ENCODE measurements at regions not wholly inside any gene's neighbourhood (a gene's known extent, or its start where the extent isn't known, plus 50 kb on each side); places are given as distances from the start of the nearest gene placed in this dataset.
"Not testable (repeated sequence)": the region's sequence is repeated elsewhere in the genome, so short reads cannot be mapped to it uniquely, and the experiment has no call there.

GRCh38 chr13:23947893-23948292 is 50.6 kb upstream of the C1QTNF9B start:
- DNase-seq (ENCODE audit: low spot score), result no peak

DNA sequence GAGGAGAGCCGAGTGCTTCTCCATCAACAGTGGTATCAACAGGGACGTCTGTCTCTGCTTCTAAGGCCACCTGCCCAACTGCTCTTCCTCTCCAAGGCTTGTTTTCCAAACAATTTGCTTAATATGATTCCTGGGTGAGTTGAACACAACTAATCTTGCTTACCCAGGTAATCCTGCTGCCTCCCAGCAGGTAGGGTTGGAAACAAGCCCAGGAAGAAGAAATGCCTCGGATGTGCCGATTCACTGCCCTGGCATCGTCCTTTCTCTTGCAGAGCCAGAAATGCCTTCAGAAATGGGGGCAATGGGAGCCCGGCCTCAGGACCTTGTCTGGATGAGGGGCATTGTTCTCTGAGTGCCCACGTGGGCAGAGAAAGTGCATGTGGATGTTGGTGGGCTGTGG is 51.9 kb upstream of the C1QTNF9B start:
- DNase-seq (ENCODE audit: low spot score), result no peak

DNA sequence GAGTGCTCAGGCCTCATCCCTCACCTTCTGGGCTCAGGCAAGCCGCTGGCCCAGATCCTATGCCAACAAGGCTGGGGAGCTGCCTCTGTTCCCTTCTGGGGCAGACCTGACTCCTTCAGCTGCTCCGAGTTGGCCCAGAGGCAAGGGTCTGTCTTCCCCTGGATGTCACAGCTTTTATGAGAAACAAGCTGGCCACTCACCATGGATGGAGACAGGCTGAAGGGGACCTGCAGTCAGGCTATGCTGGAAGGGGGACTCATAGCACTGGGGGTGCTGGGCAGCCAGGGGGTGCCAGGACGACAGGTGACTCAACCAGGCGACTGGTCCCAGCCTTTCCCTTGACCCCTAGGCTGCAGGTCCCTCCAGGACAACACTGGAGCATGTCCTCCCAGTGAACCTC is 52.4 kb upstream of the C1QTNF9B start:
- no peak for DNase-seq (ENCODE audit: low spot score)

GRCh38 chr13:23950736-23951510 is 53.6 kb upstream of the C1QTNF9B start:
- no peak for DNase-seq (ENCODE audit: low spot score)

DNA sequence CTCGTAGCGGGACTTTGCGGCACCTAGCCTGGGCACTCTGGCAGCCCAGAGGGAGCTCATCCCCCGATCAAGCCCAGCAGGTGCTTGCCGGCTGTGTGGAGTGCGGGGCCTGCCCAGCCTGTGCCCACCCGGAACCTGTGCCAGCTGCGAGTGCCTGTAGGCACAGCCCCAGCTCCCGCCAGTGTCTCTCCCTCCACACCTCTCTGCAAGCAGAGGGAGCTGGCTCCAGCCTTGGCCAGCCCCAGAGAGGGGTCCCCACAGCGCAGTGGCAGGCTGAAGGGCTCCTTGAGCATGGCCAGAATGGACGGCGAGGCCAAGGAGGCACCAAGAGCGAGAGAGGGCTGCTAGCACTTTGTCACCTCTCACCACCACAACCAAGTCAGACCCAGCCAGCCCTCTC is 55.5 kb upstream of the C1QTNF9B start:
- no peak for DNase-seq (ENCODE audit: low spot score)

GRCh38 chr13:23953860-23954512 is 56.7 kb upstream of the C1QTNF9B start:
- no peak for DNase-seq (ENCODE audit: low spot score)

DNA sequence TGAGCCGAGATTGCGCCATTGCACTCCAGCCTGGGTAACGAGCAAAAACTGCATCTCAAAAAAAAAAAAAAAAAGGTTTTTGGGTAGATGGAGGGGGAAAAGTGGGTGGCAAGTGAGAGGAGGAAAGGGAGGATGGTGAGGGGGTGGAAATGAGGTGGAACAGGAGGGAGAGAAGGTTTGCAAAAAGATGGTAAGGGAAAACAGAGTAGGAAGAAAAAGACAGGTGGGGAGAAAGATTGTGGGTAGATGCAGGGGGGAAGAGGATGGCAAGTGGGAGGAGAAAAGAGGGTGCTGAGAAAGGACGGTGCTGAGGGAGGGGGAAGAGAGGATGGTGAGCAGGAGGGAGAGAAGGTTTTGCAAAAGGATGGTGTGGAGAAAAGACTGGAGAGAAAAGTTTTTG is 57.8 kb upstream of the C1QTNF9B start:
- no peak for DNase-seq (ENCODE audit: low spot score)

- DNase-seq (ENCODE audit: low spot score), result no peak
Observed at GRCh38 chr13:23956106-23956505, 58.8 kb upstream of the C1QTNF9B start.

DNA sequence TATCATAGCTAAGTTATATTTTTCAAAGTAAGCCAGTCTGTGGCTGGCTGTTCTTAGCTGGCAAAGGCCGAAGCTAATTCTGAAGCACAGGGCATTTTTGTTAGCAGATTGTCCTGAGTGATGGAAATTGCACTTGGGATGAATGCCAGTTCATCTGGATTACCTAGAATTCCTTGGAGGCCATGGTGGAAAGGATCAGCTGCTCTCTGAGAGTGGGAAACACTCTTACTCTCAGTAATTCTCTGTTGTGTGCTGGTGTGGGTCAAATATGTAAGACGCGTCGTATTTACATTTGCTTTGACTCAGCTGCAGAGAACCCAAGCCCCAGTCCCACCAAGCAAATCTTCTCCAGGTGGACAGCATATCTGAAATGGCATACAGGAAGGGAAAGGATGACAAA is 60.7 kb upstream of the C1QTNF9B start:
- no peak for DNase-seq (ENCODE audit: low spot score)

GRCh38 chr13:23959231-23959862 is 62.0 kb upstream of the C1QTNF9B start:
- DNase-seq (ENCODE audit: low spot score), result no peak

GRCh38 chr13:23960566-23961156 is 63.4 kb upstream of the C1QTNF9B start:
- DNase-seq (ENCODE audit: low spot score), result peak; percentile 32

DNA sequence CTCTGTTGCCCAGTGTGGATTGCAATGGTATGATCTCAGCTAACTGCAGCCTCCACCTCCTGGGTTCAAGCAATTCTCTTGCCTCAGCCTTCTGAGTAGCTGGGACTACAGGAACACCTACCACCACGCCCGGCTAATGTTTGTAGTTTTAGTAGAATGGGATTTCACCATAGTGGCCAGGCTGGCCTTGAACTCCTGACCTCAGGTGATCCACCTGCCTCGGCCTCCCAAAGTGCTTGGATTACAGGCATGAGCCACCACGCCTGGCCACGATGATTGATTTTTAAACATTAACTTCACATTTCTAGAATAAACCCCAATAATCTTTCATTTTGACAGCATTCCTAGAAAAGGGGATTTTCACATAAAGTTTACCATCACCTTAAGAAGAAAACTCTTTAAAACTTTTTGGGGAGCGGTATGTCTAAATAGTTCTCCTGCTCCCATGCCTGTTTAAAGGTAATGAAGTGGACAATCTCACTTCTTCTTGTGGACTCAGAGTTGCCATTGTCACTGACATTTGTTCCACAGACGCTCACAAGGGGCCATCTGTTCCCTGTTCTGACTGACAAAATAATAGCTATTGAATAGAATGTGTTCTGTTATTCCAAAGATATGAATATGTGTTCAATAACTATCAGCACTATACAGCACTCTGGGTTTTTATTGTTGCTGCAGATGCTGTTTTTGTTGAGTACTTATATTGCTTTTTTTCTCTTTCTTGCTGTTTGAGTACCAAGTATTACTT is 66.1 kb upstream of the C1QTNF9B start:
- no peak for DNase-seq (ENCODE audit: low spot score)

- DNase-seq (ENCODE audit: low spot score), result no peak
Observed at GRCh38 chr13:23963947-23964346, 66.6 kb upstream of the C1QTNF9B start.

- no peak for DNase-seq (ENCODE audit: low spot score)
Observed at GRCh38 chr13:23965346-23965745, 68.0 kb upstream of the C1QTNF9B start.

- DNase-seq (ENCODE audit: low spot score), result no peak
Observed at GRCh38 chr13:23966221-23966690, 69.0 kb upstream of the C1QTNF9B start.

DNA sequence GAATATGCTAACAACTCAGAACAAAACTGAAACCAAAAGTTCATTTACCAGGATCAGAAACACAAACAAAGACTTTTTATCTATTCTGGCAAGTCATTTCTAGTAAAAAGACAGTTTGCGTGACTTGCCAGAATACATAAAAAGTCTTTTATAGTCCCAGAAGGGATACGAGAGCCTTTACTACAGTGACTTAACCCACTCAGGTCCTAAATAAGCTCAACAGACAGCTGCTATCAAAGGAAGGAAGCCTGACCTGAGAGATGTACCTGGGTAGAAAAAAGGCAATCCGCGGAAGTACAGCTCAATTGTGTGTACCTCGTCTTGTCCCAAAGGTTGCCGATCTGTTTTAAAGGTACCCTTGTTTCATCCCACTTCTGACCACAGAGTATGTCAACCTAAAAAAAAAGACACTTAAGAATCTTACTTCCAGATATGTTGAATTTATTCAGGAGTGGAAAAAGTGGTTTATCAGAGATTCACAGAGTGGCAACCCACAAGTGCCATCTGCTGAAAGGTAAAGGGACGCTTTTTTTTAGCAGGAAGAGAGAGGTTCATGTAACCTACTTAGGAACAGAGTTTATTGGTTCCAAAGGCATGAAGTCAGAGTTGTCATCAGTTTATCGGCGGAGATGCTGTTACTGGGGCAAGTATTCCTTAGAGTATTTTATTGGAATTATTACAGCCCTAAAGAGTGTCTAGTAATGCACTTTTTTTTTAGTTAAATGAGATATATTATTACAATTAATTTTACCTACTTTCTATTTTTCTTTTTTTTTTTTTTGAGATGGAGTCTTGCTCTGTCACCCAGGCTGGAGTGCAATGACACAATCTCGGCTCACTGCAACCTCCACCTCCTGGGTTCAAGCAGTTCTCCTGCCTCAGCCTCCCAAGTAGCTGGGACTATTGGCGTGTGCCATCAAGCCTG is 69.7 kb upstream of the C1QTNF9B start:
- no peak for DNase-seq (ENCODE audit: low spot score)

- DNase-seq (ENCODE audit: low spot score), result not testable (repeated sequence)
Observed at GRCh38 chr13:23967792-23968191, 70.5 kb upstream of the C1QTNF9B start.

GRCh38 chr13:23969647-23970046 is 72.3 kb upstream of the C1QTNF9B start:
- DNase-seq (ENCODE audit: low spot score), result no peak

- peak; percentile 17 for DNase-seq (ENCODE audit: low spot score)
Observed at GRCh38 chr13:23979361-23980159, 82.3 kb upstream of the C1QTNF9B start.

DNA sequence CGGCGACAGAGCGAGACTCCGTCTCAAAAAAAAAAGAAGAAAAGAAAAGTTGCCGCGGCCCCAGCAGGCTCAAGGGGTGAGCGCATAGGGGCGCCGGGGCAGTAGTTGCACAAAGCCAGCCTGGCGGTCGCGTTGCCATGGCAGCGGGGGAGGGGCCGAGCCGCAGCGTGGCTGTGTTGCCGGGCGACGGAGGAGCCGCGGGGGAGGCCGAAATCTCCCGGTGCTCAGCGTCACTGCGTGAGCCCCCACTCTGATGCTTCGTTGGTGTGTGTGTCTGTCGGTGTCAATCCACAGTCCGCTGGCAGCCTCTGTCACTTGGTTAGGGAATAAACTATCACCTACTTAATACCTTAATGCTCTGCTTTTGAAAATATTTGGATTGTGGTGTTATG is 82.9 kb upstream of the C1QTNF9B start:
- peak; percentile 47 for DNase-seq (ENCODE audit: low spot score)

All from SK-N-DZ (cell line).